GM12872 (cell line): ENCODE measurements at regions not wholly inside any gene's neighbourhood (a gene's known extent, or its start where the extent isn't known, plus 50 kb on each side); places are given as distances from the start of the nearest gene placed in this dataset.

Experiments
- CTCF ChIP-seq: IDR thresholded peaks from 3 replicates; pipeline ENCODE4 v1.5.1; 2011; ENCODE audit warnings: low read depth, mild to moderate bottlenecking, low read length, moderate library complexity; ENCODE audit not compliant: insufficient read depth

GRCh38 chr16:64254443-64255367 lies 867.2 kb downstream of the CDH11 start:
- TF ChIP-seq CTCF: no peak

- no peak for TF ChIP-seq CTCF
Measured at GRCh38 chr16:64253525-64253924, 868.3 kb downstream of the CDH11 start.

- TF ChIP-seq CTCF: no peak
Measured at GRCh38 chr16:64253096-64253495, 868.8 kb downstream of the CDH11 start.

GRCh38 chr16:64251742-64252141 lies 870.1 kb downstream of the CDH11 start:
- no peak for TF ChIP-seq CTCF

GRCh38 chr16:64250866-64251265 lies 871.0 kb downstream of the CDH11 start:
- no peak for TF ChIP-seq CTCF

- TF ChIP-seq CTCF: no peak
Measured at GRCh38 chr16:64242492-64242891, 879.4 kb downstream of the CDH11 start.

GRCh38 chr16:64240586-64240985 lies 881.3 kb downstream of the CDH11 start:
- no peak for TF ChIP-seq CTCF
